Gastroesophageal sphincter (tissue), 3 donors: ENCODE measurements at regions not wholly inside any gene's neighbourhood (a gene's known extent, or its start where the extent isn't known, plus 50 kb on each side); places are given as distances from the start of the nearest gene placed in this dataset.

Experiments
- CTCF ChIP-seq, 4 experiments: fragments of 200-600 bp in 2 of 4; fragments of 450-650 bp in 2 of 4; sonication (generic) in 1 of 4; IDR thresholded peaks; one replicate each; pipeline ENCODE4 v1.5.1; 2017 to 2019; ENCODE audit warnings: antibody characterized with exemption in 4 of 4, mild to moderate bottlenecking in 2 of 4, moderate library complexity in 2 of 4
- POLR2AphosphoS5 ChIP-seq: sonication (generic); formaldehyde crosslinking; IDR thresholded peaks from one replicate; pipeline ENCODE4 v1.6.1; 2017; ENCODE audit warnings: antibody characterized with exemption

- TF ChIP-seq CTCF (IDR thresholded peaks at IDR 0.05) (no peak), POLR2AphosphoS5 (no peak)
Observed at GRCh38 chr22:49564666-49565515, 262.8 kb downstream of the BRD1 start.
